ENCODE measurements at regions not wholly inside any gene's neighbourhood (a gene's known extent, or its start where the extent isn't known, plus 50 kb on each side); places are given as distances from the start of the nearest gene placed in this dataset.

- TF ChIP-seq CTCF (IDR thresholded peaks at IDR 0.05; ENCODE audit: insufficient read depth, low read length) (no peak), POLR2AphosphoS5 (IDR thresholded peaks at IDR 0.05; ENCODE audit: low read depth) (no peak), REST (IDR thresholded peaks at IDR 0.05; ENCODE audit: insufficient replicate concordance, low read depth) (no peak)
These were observed 1431.1 kb upstream of the PCDH7 start for GRCh38 chr4:29289118-29289517.

Data from HL-60 (cell line).